NB4 (cell line): ENCODE measurements at regions not wholly inside any gene's neighbourhood (a gene's known extent, or its start where the extent isn't known, plus 50 kb on each side); places are given as distances from the start of the nearest gene placed in this dataset.

Source experiments
- MYC ChIP-seq: IDR thresholded peaks from 2 replicates; pipeline ENCODE4 v1.6.1; 2011; ENCODE audit warnings: low read depth, low read length
- POLR2A ChIP-seq: IDR thresholded peaks from 2 replicates; pipeline ENCODE4 v1.6.1; 2011; ENCODE audit warnings: mild to moderate bottlenecking; ENCODE audit not compliant: insufficient read length; ENCODE audit errors: extremely low read depth
- TF ChIP-seq, protein P1 (sequence below): IDR thresholded peaks from one replicate; pipeline ENCODE4 v1.5.1; 2012; ENCODE audit warnings: low read depth, low read length

DNA sequence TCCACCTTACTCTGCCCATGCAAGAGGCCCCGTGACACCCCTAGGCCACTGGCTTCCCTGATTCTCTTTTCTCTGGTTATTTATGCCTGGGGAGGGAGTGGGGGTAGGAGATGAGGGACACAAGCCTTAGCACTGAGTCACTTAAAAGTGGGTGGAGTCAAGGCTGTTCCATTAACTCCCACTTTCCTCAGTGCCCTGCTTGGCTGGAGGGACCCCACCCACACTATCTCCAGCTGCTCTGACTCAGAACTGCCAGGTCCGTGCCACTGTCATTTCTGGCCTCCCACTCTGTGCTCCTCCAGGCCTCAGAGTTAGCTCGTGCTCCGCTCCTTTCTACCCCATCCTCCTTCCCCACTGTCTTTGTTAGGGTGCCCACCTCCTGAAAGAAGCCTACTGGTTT, 113.4 kb upstream of the UQCRFS1 start:
- TF ChIP-seq POLR2A, result no peak
- TF ChIP-seq, protein P1, sequence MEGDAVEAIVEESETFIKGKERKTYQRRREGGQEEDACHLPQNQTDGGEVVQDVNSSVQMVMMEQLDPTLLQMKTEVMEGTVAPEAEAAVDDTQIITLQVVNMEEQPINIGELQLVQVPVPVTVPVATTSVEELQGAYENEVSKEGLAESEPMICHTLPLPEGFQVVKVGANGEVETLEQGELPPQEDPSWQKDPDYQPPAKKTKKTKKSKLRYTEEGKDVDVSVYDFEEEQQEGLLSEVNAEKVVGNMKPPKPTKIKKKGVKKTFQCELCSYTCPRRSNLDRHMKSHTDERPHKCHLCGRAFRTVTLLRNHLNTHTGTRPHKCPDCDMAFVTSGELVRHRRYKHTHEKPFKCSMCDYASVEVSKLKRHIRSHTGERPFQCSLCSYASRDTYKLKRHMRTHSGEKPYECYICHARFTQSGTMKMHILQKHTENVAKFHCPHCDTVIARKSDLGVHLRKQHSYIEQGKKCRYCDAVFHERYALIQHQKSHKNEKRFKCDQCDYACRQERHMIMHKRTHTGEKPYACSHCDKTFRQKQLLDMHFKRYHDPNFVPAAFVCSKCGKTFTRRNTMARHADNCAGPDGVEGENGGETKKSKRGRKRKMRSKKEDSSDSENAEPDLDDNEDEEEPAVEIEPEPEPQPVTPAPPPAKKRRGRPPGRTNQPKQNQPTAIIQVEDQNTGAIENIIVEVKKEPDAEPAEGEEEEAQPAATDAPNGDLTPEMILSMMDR, result no peak
- TF ChIP-seq MYC, result no peak
